Activated CD4-positive, alpha-beta memory T cell treated with anti-CD3 and anti-CD28 coated beads, Interleukin-2, amount 10 ng/mL, durations not matched to agents 7 days and 5 days (primary cell): ENCODE measurements at regions not wholly inside any gene's neighbourhood (a gene's known extent, or its start where the extent isn't known, plus 50 kb on each side); places are given as distances from the start of the nearest gene placed in this dataset.

Experiments used
- CTCF ChIA-PET: fragments of 350-600 bp; sonication (Branson Sonifier 250); formaldehyde crosslinking; loops from one replicate; lab custom pipeline; 2021; ENCODE audit warnings: antibody characterized with exemption, inconsistent platforms; lab: Charles Lee
- POLR2A ChIA-PET: fragments of 350-600 bp; sonication (Branson Sonifier 250); formaldehyde crosslinking; loops from one replicate; lab custom pipeline; 2021; ENCODE audit warnings: antibody characterized with exemption; lab: Charles Lee
- DNase-seq: peaks from one replicate; pipeline ENCODE4 v3.0.0-alpha.2; 2020
- H3K27ac Mint-ChIP-seq: one replicate; pipeline ENCODE4 v1.8.0; 2021; ENCODE audit warnings: mild to moderate bottlenecking, mixed read lengths
- H3K27me3 Mint-ChIP-seq: one replicate; pipeline ENCODE4 v1.8.0; 2021; ENCODE audit warnings: mixed read lengths
- H3K36me3 Mint-ChIP-seq: one replicate; pipeline ENCODE4 v1.8.0; 2021; ENCODE audit warnings: low read depth, mixed read lengths
- H3K4me1 Mint-ChIP-seq: one replicate; pipeline ENCODE4 v1.8.0; 2021; ENCODE audit warnings: mixed read lengths
- H3K4me3 Mint-ChIP-seq: one replicate; pipeline ENCODE4 v1.8.0; 2021; ENCODE audit warnings: mild to moderate bottlenecking, mixed read lengths
- H3K9me3 Mint-ChIP-seq: one replicate; pipeline ENCODE4 v1.8.0; 2021; ENCODE audit warnings: mixed read lengths

- Mint-ChIP-seq H3K4me3 (no peak overlapping the region), H3K9me3 (no peaks in the 10 kb centered on the region), H3K4me1 (no peaks in the 10 kb centered on the region), H3K27ac (no peak overlapping the region), H3K36me3 (no peaks in the 10 kb centered on the region), H3K27me3 (no peaks in the 10 kb centered on the region)
- POLR2A ChIA-PET, result no interaction called here
- DNase-seq, result no peak
- CTCF ChIA-PET, result no interaction called here
Observed at GRCh38 chr2:180367815-180368214, 360.7 kb upstream of the CWC22 start.

- no peaks in the 10 kb centered on the region for H3K27me3 Mint-ChIP-seq
- no peak for DNase-seq
- POLR2A ChIA-PET, result no interaction called here
- H3K4me1 Mint-ChIP-seq, result no peaks in the 10 kb centered on the region
- no peak overlapping the region for H3K27ac Mint-ChIP-seq
- CTCF ChIA-PET, result no interaction called here
- H3K4me3 Mint-ChIP-seq, result no peak overlapping the region
- no peaks in the 10 kb centered on the region for H3K9me3 Mint-ChIP-seq
- H3K36me3 Mint-ChIP-seq, result no peaks in the 10 kb centered on the region
Observed at GRCh38 chr2:180366481-180366880, 359.4 kb upstream of the CWC22 start.

GRCh38 chr2:180364719-180365118, 357.6 kb upstream of the CWC22 start:
- DNase-seq, result no peak
- Mint-ChIP-seq H3K27ac (no peak overlapping the region), H3K9me3 (no peaks in the 10 kb centered on the region), H3K4me3 (no peak overlapping the region), H3K36me3 (no peaks in the 10 kb centered on the region), H3K27me3 (no peaks in the 10 kb centered on the region), H3K4me1 (no peaks in the 10 kb centered on the region)
- ChIA-PET POLR2A (no interaction called here), CTCF (no interaction called here)

- Mint-ChIP-seq H3K27me3 (no peaks in the 10 kb centered on the region), H3K36me3 (no peaks in the 10 kb centered on the region), H3K4me3 (no peak overlapping the region), H3K9me3 (no peaks in the 10 kb centered on the region), H3K27ac (no peak overlapping the region), H3K4me1 (no peaks in the 10 kb centered on the region)
- ChIA-PET CTCF (no interaction called here), POLR2A (no interaction called here)
- no peak for DNase-seq
Observed at GRCh38 chr2:180360283-180360618, 353.2 kb upstream of the CWC22 start.

GRCh38 chr2:180359522-180360282, 352.6 kb upstream of the CWC22 start:
- ChIA-PET POLR2A (no interaction called here), CTCF (no interaction called here)
- H3K4me1 Mint-ChIP-seq, result no peaks in the 10 kb centered on the region
- no peak overlapping the region for H3K27ac Mint-ChIP-seq
- H3K9me3 Mint-ChIP-seq, result no peaks in the 10 kb centered on the region
- DNase-seq, result no peak
- H3K27me3 Mint-ChIP-seq, result no peaks in the 10 kb centered on the region
- no peaks in the 10 kb centered on the region for H3K36me3 Mint-ChIP-seq
- no peak overlapping the region for H3K4me3 Mint-ChIP-seq

GRCh38 chr2:180358458-180358857, 351.4 kb upstream of the CWC22 start:
- Mint-ChIP-seq H3K27ac (no peak overlapping the region), H3K4me3 (no peak overlapping the region), H3K27me3 (peaks cover 1% of the 10 kb centered on the region), H3K9me3 (no peaks in the 10 kb centered on the region), H3K36me3 (no peaks in the 10 kb centered on the region), H3K4me1 (no peaks in the 10 kb centered on the region)
- DNase-seq, result no peak
- CTCF ChIA-PET, result no interaction called here
- POLR2A ChIA-PET, result no interaction called here

- H3K4me3 Mint-ChIP-seq, result no peak overlapping the region
- H3K36me3 Mint-ChIP-seq, result no peaks in the 10 kb centered on the region
- no peak overlapping the region for H3K27ac Mint-ChIP-seq
- DNase-seq, result no peak
- CTCF ChIA-PET, result no interaction called here
- peaks cover 1% of the 10 kb centered on the region for H3K27me3 Mint-ChIP-seq
- POLR2A ChIA-PET, result no interaction called here
- H3K9me3 Mint-ChIP-seq, result no peaks in the 10 kb centered on the region
- no peaks in the 10 kb centered on the region for H3K4me1 Mint-ChIP-seq
Observed at GRCh38 chr2:180356676-180357075, 349.6 kb upstream of the CWC22 start.

- H3K27me3 Mint-ChIP-seq, result peaks cover 1% of the 10 kb centered on the region
- DNase-seq, result no peak
- H3K27ac Mint-ChIP-seq, result no peak overlapping the region
- CTCF ChIA-PET, result no interaction called here
- no peak overlapping the region for H3K4me3 Mint-ChIP-seq
- no peaks in the 10 kb centered on the region for H3K9me3 Mint-ChIP-seq
- POLR2A ChIA-PET, result no interaction called here
- no peaks in the 10 kb centered on the region for H3K4me1 Mint-ChIP-seq
- H3K36me3 Mint-ChIP-seq, result no peaks in the 10 kb centered on the region
Observed at GRCh38 chr2:180352620-180353019, 345.5 kb upstream of the CWC22 start.

- Mint-ChIP-seq H3K27me3 (peaks cover 1% of the 10 kb centered on the region), H3K4me1 (no peaks in the 10 kb centered on the region), H3K27ac (no peak overlapping the region), H3K9me3 (no peaks in the 10 kb centered on the region), H3K36me3 (no peaks in the 10 kb centered on the region), H3K4me3 (no peak overlapping the region)
- ChIA-PET CTCF (no interaction called here), POLR2A (no interaction called here)
- DNase-seq, result no peak
Observed at GRCh38 chr2:180349809-180350208, 342.7 kb upstream of the CWC22 start.

GRCh38 chr2:180343528-180344345, 336.6 kb upstream of the CWC22 start:
- H3K36me3 Mint-ChIP-seq, result no peaks in the 10 kb centered on the region
- ChIA-PET CTCF (no interaction called here), POLR2A (no interaction called here)
- no peak overlapping the region for H3K27ac Mint-ChIP-seq
- no peaks in the 10 kb centered on the region for H3K4me1 Mint-ChIP-seq
- no peaks in the 10 kb centered on the region for H3K27me3 Mint-ChIP-seq
- H3K4me3 Mint-ChIP-seq, result no peak overlapping the region
- no peak for DNase-seq
- no peaks in the 10 kb centered on the region for H3K9me3 Mint-ChIP-seq

- no peak for DNase-seq
- no peak overlapping the region for H3K27ac Mint-ChIP-seq
- no peaks in the 10 kb centered on the region for H3K4me1 Mint-ChIP-seq
- H3K9me3 Mint-ChIP-seq, result peaks cover 9% of the 10 kb centered on the region
- ChIA-PET CTCF (no interaction called here), POLR2A (no interaction called here)
- H3K36me3 Mint-ChIP-seq, result no peaks in the 10 kb centered on the region
- H3K4me3 Mint-ChIP-seq, result no peak overlapping the region
- no peaks in the 10 kb centered on the region for H3K27me3 Mint-ChIP-seq
Observed at GRCh38 chr2:180337136-180337535, 330.0 kb upstream of the CWC22 start.

- H3K9me3 Mint-ChIP-seq, result peaks cover 9% of the 10 kb centered on the region
- ChIA-PET POLR2A (no interaction called here), CTCF (no interaction called here)
- no peak overlapping the region for H3K27ac Mint-ChIP-seq
- H3K36me3 Mint-ChIP-seq, result no peaks in the 10 kb centered on the region
- H3K27me3 Mint-ChIP-seq, result no peaks in the 10 kb centered on the region
- H3K4me1 Mint-ChIP-seq, result no peaks in the 10 kb centered on the region
- H3K4me3 Mint-ChIP-seq, result no peak overlapping the region
- DNase-seq, result no peak
Observed at GRCh38 chr2:180336550-180336949, 329.5 kb upstream of the CWC22 start.

- H3K9me3 Mint-ChIP-seq, result peaks cover 9% of the 10 kb centered on the region
- no peak overlapping the region for H3K27ac Mint-ChIP-seq
- H3K27me3 Mint-ChIP-seq, result no peaks in the 10 kb centered on the region
- no peaks in the 10 kb centered on the region for H3K4me1 Mint-ChIP-seq
- POLR2A ChIA-PET, result no interaction called here
- H3K36me3 Mint-ChIP-seq, result no peaks in the 10 kb centered on the region
- no peak overlapping the region for H3K4me3 Mint-ChIP-seq
- CTCF ChIA-PET, result no interaction called here
- no peak for DNase-seq
Observed at GRCh38 chr2:180334514-180334913, 327.4 kb upstream of the CWC22 start.
